GM19463 (cell line): ENCODE measurements at regions not wholly inside any gene's neighbourhood (a gene's known extent, or its start where the extent isn't known, plus 50 kb on each side); places are given as distances from the start of the nearest gene placed in this dataset.
"Not testable (repeated sequence)": the region's sequence is repeated elsewhere in the genome, so short reads cannot be mapped to it uniquely, and the experiment has no call there.

Source experiments
- ATAC-seq: cut with Tn5 transposase; IDR thresholded peaks from one replicate; pipeline ENCODE4 v1.9.1; 2021; ENCODE audit warnings: mild to moderate bottlenecking, moderate library complexity; ENCODE audit not compliant: unreplicated experiment

DNA sequence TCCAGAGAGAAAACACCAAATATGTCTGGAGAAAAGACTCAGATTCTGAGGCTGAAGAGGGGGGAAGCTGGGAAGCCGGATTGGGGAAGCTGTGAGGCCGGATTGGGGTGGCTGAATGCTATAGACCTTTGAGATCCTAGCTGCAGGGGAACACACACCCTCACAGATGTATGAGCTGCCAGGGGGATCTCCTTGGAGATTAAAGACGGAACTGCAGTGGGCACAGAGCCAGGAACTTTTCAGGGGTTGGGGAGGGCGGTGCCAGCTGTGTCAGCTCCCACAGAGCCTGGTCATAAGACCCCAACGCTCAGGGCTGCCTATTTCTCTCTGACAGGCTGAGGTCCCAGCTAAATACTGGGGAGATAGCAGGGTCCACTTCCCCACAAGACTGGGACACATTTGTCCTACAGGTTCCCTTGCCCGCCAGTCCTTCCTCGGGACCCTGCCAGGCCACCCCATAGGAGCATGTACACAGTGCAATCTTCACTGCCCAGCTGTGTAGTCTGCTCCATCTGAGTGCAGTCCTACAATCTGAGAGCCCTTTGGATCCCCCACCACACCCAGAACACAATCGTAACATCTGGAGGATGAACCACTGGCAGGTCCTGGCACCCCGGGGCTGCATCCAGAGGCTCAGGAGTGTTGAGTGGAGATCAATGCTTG lies 1893.9 kb downstream of the PCDH9 start:
- no peak for ATAC-seq

DNA sequence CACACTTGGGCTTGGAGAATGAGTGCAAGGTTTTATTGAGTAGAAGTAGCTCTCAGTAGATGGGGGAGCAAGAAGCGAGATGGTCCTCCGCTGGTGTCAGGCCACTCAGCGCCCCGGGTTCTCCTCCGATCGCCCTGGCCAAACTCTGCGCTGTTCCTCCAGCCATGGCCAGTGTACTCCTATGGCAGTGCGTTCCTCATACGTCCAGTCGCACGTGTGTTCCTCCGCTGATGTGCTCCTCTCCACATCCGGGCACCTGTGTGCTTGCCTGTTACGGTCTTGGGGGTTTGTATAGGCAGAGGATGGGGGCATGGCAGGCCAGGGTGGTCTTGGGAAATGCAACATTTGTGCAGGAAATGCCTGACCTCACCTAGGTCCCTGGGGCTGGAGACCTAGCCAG lies 1899.4 kb downstream of the PCDH9 start:
- no peak for ATAC-seq

- ATAC-seq = no peak
Observed at GRCh38 chr13:65330287-65330686, 1899.8 kb downstream of the PCDH9 start.

GRCh38 chr13:65323192-65323591 lies 1906.9 kb downstream of the PCDH9 start:
- ATAC-seq = not testable (repeated sequence)

DNA sequence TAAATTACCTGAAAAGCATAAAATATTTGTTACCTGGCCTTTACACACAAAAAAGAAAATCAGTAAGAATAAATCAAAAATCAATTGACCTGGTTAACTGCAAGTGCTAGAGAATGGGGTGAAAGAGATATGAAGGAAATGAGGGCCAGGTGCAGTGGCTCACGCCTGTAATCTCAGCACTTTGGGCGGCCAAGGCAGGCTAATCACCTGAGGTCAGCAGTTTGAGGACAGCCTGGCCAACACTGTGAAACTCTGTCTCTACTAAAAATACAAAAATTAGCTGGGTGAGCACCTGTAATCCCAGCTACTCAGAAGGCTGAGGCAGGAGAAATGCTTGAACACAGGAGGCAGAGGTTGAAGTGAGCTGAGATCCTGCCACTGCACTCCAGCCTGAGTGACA lies 1908.7 kb downstream of the PCDH9 start:
- ATAC-seq = not testable (repeated sequence)

DNA sequence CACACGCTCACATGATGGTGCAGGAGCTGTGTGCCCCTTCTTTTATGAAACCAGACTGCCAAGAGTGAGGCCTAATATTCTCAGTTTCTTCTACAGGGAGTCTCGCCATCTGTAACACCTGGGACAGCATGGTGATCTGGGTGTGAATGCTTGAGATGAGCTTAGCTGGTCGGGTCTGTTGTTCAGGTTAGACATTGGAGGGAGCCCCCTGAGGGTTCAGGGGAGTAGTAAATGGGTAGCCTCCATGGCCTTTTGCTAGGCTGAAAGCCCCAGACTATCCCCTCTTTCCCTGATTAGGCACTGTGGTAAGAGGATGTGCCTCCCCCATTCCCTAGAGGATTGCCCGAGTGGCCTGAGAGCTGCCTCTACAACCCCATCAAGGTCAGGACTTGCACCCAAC lies 1916.1 kb downstream of the PCDH9 start:
- no peak for ATAC-seq

- ATAC-seq = no peak
Observed at GRCh38 chr13:65310663-65311328, 1919.3 kb downstream of the PCDH9 start.

DNA sequence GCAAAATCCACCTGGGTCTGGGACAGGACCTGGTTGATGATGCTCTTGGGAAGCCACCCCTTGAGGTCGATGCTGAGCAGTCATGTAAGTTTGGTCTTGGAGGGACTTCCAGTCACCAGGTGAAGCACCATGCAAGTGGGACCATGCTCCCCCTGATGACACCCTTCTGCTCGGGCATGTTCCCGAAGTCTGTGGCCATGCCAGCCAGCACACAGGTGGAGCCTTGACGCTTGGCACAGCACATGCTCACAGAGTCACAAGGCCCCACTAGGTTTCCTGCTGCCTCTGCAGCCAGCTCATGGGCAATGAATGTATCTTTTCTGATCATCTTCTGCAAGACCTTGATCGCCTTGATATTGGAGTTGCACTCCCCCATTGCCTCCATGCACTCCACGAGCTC lies 1920.2 kb downstream of the PCDH9 start:
- ATAC-seq = no peak

- not testable (repeated sequence) for ATAC-seq
Observed at GRCh38 chr13:65308729-65309128, 1921.4 kb downstream of the PCDH9 start.

GRCh38 chr13:65307056-65307455 lies 1923.1 kb downstream of the PCDH9 start:
- ATAC-seq = no peak

- no peak for ATAC-seq
Observed at GRCh38 chr13:65302691-65303090, 1927.4 kb downstream of the PCDH9 start.

GRCh38 chr13:65301506-65301905 lies 1928.6 kb downstream of the PCDH9 start:
- no peak for ATAC-seq

GRCh38 chr13:65300220-65300619 lies 1929.9 kb downstream of the PCDH9 start:
- no peak for ATAC-seq

- no peak for ATAC-seq
Observed at GRCh38 chr13:65293530-65294198, 1936.5 kb downstream of the PCDH9 start.

DNA sequence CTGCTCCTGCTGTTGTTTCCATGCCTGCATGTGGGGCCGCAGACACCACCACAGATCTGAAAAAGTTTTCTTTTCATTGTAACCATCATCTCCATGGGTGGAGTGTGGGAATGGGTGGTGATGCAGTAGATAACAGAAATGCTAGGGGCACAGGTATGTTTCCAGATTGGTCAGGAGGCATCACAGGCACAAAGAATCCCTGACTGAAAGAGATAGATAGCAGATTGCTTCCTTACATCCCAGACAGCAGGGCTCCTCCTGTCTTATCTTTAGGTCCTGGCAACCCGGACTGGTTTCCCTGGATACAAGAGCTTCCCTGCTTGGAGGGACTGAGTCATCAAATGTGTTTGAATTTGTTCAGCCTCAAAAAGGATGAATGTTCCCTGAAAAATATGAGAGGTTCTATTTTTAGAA lies 1937.6 kb downstream of the PCDH9 start:
- no peak for ATAC-seq

DNA sequence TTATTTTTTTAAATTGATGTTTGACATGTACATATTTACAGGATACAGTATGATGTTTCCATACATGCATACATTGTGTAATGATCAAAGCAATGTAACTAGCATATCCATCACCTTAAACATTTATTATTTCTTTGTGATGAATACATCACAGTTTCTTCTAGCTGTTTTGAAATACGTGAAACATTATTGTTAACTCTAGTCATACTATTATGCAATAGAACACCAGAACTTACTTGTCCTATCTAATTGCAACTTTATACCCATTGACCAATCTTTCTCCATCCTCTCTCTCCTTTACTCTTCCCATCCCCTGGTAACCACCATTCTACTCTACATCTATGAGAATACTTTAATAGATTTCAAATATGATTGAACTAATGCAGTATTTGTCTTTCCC lies 1942.7 kb downstream of the PCDH9 start:
- ATAC-seq = no peak

DNA sequence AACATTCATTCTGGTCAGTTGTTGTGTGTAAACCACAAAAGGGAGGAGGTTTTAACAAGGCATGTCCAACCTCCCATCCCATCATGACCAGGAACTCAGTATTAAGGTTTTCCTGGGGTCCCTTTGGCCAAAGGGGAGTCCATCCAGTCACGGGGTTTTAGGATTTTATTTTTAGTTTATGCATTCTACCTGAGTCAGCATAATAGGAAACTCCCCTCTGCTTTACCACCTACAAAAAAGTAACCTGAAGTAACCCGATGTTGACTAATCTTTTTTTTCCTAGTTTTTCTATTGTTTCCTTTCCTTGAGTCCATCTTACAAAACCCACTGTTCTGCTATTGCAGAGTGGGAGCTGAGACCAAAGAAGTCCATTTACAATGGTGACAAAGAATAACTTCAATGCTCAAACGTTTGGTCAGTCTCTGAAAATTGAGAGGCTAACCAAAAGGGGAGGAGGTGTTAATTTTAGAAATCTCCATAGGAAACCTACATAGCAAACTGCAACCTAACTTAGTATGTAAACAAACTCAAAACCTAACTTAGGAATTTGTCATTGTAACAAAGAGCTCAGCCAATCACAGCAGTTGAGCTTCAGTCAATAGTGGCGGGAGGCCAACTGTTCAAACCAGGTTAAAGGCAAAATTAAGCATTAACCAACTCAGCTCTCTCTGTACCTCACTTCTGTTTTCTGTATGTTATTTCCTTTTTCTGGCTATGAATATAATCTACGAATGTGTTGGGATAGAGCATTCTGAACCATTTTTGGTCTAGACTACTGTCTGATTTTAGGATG lies 1954.1 kb downstream of the PCDH9 start:
- ATAC-seq = no peak

GRCh38 chr13:65275108-65275507 lies 1955.0 kb downstream of the PCDH9 start:
- no peak for ATAC-seq

DNA sequence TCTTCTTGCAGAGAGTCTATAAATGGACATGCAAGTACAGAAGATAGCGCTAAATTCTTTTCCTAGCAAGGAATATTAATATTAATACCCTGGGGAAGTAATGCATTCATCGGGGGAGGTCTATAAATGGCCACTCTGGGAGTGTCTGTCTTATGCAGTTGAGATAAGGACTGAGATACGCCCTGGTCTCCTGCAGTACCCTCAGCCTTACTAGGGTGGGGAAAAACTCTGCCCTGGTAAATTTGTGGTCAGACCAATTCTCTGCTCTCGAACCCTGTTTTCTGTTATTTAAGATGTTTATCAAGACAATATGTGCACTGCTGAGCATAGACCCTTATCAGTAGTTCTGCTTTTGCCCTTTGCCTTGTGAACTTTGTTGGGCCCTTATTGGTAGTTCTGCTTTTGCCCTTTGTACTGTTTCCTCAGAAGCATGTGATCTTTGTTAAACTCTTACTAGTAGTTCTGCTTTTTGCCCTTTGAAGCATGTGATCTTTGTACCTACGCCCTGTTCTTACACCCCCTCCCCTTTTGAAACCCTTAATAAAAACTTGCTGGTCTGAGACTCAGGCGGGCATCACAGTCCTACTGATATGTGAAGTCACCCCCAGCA lies 1956.2 kb downstream of the PCDH9 start:
- ATAC-seq = not testable (repeated sequence)

GRCh38 chr13:65268009-65268408 lies 1962.1 kb downstream of the PCDH9 start:
- no peak for ATAC-seq

DNA sequence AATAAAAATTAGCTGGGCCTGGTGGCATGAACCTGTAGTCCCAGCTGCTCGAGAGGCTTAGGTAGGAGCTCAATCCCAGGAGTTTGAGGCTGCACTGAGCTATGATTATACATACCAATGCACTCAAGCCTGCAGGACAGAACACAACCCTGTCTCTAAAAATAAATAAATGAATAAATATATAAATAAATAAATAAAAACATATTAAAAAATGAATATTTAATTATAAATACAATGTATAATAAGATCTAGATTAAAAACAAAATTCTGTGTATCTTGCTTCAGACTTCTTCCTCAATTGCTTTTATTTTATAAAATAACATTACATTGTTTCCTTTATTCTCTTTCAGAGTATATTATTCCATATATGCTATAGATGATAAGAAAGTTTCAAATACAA lies 1964.1 kb downstream of the PCDH9 start:
- ATAC-seq = no peak
